ENCODE measurements at regions not wholly inside any gene's neighbourhood (a gene's known extent, or its start where the extent isn't known, plus 50 kb on each side); places are given as distances from the start of the nearest gene placed in this dataset.

- TF ChIP-seq SUZ12 (IDR thresholded peaks at IDR 0.05; ENCODE audit: extremely low read depth, insufficient read depth, insufficient read length): no peak
- no peak for TF ChIP-seq YY1 (IDR thresholded peaks at IDR 0.05; ENCODE audit: insufficient read depth, insufficient read length)
- no peak for TF ChIP-seq ZNF274 (IDR thresholded peaks at IDR 0.05; ENCODE audit: low read depth, low read length)
These were observed 96.0 kb downstream of the RHOB start for GRCh38 chr2:20542746-20543468.

All from NT2/D1 (cell line).